HG02973 (cell line): ENCODE measurements at regions not wholly inside any gene's neighbourhood (a gene's known extent, or its start where the extent isn't known, plus 50 kb on each side); places are given as distances from the start of the nearest gene placed in this dataset.

Experiments used
- ATAC-seq: cut with Tn5 transposase; IDR thresholded peaks from one replicate; pipeline ENCODE4 v1.9.1; 2021; ENCODE audit warnings: moderate library complexity; ENCODE audit not compliant: unreplicated experiment

DNA sequence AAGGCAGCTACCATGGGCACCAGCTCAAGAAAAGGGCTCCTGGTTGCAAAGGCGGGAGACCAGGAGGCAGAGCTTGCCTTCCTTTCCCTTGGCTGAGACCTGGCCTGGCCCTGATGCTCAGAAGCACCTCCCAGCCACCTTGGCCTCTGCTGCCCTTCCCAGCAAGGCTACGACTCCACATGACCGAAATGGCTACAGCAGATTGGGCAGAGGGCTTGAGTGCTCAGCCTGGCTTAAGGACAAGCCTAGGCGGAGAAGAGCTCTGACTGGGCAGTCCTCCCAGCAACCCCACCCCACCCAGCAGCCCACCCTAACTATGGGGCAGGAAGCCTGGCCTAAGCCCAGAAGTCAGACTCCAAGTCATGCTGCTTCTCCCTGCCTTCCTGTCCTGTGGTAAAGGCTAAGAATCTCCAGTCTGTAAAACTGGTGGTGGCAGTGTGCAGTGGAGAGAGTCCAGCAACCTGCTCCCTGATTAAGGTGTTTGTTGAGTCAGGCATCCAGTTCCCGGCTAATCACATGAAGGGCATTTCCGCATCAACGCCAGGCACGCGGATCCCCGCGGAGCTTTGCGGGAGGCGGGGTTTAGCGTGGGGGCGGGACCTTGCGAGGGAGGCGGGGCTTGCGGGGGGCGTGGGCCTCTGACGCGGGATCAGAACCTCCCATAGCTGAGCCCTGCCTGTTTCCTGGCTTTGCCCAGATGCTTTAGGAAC is 256.0 kb downstream of the BCL11A start:
- ATAC-seq = no peak

- ATAC-seq = no peak
Observed at GRCh38 chr2:60296219-60296955, 257.1 kb downstream of the BCL11A start.

GRCh38 chr2:60295636-60295962 is 257.9 kb downstream of the BCL11A start:
- no peak for ATAC-seq

- ATAC-seq = no peak
Observed at GRCh38 chr2:60294901-60295635, 258.4 kb downstream of the BCL11A start.

DNA sequence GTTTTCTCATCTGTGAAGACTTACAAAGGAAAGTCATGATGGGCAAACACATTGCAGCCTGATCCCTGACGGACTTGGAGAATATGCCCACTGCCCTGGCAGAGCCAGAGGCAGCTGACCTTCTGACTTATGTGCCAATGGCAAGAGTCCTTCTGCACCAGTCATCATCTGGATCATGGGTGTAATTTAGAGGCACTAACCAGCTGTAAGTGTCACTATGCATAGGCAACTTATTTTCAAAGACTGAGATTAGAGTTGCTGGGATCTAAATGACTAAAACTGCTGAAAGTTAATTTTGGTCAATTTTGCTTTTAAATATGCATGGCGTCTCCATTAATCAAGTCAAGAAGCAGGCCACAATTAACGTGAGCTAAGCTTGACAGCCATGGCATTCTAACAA is 261.2 kb downstream of the BCL11A start:
- ATAC-seq = no peak

GRCh38 chr2:60290509-60290908 is 262.9 kb downstream of the BCL11A start:
- no peak for ATAC-seq

- no peak for ATAC-seq
Observed at GRCh38 chr2:60285626-60286316, 267.7 kb downstream of the BCL11A start.

DNA sequence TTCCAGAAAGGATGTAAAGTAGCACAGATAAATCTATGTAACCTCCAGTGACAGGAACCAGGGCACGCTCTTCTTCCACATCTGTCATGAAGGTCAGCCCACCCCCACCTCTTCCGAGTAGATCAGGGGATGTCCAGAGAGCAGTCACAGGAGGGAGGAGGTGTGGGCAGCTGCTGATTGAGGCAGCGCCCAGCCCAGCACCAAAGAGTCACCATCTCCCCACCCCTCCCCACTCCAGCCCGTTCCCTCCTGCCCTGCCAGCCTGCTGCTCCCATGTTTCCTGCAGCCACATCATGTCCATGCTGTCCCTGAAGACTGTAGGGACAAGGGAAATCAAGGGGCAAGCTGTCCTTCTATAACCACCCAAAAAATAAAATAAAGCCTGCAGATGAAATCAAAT is 269.8 kb downstream of the BCL11A start:
- no peak for ATAC-seq

GRCh38 chr2:60282886-60283285 is 270.6 kb downstream of the BCL11A start:
- no peak for ATAC-seq

DNA sequence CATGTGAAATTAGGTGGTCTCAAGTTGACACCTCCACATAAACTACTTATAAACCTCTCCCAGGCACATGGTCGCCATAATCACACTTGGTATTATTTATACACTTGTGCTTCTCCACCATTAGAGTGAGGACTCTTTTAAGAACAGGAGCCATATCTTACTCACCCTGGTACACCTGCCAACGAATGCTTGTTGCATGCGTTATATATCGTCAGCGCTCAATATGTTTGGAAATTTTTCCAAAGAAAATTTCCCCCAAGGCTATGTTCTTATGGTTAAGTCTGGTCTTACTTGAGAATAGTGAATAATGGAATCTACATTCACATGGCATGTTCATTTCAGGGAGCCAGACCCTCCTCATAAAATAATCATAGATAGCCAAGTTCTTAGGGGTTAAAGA is 271.7 kb downstream of the BCL11A start:
- ATAC-seq = no peak

DNA sequence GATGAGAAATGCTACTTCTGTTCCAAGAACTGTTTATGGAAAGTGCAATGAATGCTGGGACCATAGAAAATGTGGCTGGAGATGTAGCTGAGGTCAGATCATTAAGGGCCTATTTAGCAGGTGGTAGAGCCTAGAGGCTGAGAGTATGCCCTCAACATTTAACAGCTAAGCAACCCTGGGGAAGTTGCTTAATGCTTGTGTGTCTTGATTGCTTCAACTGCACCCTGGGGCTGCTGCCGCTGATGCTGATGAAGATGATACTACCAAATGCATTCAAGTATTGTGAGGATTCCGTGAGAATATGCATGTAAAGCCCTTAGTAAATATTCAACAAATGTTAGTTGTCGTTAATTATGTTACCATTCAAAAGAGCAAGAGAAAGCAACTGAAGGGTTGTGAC is 273.2 kb downstream of the BCL11A start:
- no peak for ATAC-seq

- ATAC-seq = no peak
Observed at GRCh38 chr2:60278906-60279305, 274.5 kb downstream of the BCL11A start.

DNA sequence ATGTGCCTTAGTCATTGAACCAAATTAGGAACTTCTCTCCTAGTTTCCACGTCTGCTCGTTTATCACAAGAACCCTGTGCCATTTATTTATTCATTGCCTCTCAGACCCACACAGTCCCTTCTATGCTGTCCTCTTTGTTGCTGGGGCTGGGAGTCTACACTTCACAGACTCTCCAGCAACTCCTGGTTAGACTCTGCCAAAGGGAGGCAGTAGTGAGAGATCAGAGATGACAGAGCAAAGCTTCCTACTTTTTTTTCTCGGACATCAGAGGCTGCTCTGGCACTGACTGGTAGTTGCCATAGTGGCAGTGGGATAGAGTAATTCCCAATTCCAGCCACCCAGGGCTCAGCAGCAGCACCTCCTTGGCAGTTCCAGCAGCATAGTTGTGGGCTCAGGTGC is 277.5 kb downstream of the BCL11A start:
- no peak for ATAC-seq

DNA sequence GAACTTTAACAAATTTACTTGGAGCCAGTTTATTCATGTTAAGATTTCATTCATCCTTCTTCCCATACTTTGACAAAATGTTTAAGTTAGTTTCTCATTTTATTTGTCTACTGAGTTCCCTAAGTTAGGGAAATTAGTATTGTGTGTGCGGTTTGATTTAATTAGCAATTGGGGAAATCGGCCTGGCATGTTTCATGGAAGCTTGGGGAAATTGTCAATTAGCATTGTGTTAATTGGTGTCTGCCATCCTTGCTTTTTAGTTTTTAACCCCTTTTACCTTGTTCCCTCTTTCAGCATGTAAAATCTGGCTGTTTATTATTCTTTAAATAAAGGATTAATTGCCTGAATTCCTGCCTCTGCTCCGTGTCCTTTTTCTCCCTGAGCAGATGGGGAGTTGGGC is 279.6 kb downstream of the BCL11A start:
- ATAC-seq = no peak

- no peak for ATAC-seq
Observed at GRCh38 chr2:60271713-60272112, 281.7 kb downstream of the BCL11A start.

DNA sequence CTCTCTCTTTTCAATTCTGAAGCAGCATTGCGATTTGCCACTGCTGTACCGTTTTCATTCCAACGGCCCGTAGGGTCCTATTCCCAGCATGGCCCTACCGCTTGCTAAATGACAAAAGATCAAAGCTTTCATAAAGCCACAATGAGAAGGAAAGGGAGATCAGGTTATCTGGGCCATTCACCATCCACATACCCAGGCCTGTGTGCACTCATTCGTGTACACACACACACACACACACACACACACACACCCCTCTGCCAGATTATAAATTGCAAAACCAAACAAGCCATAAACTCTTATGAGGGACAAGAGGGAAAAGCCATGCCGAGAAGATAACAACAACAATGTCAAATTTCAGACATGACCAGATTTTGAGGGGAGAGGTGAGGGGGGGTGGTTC is 282.3 kb downstream of the BCL11A start:
- ATAC-seq = no peak

DNA sequence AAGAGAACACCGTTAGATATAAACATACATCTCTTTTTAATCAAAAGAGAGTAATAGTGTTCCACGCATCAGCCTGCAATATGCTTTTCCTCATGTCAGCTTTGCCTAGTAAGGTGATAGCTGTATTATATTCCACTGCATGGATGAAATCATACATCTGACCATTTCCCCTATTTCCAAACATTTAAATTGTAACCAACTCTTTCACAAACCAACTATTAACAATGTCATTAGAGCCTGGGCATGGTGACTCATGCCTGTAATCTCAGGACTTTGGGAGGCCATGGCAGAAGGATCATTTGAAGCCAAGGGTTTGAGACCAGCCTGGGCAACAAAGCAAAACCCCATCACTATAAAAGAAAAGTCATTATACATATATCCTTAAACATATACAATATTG is 284.8 kb downstream of the BCL11A start:
- no peak for ATAC-seq

DNA sequence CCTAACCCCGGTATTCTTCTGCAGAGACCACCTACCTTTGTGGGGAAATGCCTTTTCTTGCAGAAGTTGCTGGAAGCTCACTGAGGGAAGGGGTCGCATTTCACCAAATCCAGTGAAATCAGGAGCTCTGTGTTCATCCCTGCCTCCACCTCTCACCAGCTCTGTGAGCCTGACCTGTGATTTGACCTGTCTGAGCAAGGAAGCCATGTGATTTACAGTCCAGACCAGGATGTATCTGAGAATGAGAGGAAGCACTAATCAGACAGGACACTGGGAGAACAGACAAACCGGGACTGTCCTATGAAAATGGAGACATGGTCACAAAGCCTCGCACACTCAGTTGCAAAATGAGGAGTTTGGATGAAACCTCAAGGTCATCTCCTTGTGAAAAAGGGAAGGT is 285.4 kb downstream of the BCL11A start:
- no peak for ATAC-seq

- no peak for ATAC-seq
Observed at GRCh38 chr2:60267122-60267521, 286.3 kb downstream of the BCL11A start.

- ATAC-seq = no peak
Observed at GRCh38 chr2:60262178-60262577, 291.3 kb downstream of the BCL11A start.

DNA sequence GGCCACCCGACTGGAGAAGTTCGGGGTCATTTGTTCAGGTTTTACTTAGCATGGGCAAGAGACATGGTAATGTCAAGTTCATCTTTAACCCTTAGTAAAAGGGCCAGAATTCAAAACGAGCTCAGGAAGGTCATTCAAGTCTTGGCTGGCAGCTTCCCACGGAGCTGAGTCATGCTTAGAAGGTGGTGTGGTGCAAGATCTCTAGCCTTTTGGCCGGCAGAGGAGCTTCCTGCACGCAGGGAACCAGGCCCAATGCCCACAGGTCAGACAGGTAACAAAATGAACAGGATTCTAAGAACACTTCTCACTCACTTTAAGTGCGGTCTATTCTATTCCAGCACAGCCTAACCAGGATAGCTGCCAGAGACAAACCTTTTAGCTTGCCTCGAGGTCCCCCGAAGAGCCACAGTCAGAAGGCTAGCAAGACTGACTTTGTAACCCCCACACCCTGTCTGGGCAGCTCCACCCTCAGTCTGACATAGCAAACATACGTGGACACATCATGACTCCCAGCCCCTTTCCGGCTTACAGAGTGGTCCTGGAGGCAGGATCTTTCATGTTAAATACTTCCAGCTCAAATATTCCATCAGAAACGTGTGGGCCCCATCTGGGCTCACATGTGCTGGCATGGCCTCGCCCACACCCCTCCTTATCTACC is 292.7 kb downstream of the BCL11A start:
- ATAC-seq = no peak
